Midbrain (tissue), 1 donor: ENCODE measurements at regions not wholly inside any gene's neighbourhood (a gene's known extent, or its start where the extent isn't known, plus 50 kb on each side); places are given as distances from the start of the nearest gene placed in this dataset.

Experiments
- DNase-seq: peaks from one replicate; lab custom pipeline; 2025; lab: John Stamatoyannopoulos, UW

DNA sequence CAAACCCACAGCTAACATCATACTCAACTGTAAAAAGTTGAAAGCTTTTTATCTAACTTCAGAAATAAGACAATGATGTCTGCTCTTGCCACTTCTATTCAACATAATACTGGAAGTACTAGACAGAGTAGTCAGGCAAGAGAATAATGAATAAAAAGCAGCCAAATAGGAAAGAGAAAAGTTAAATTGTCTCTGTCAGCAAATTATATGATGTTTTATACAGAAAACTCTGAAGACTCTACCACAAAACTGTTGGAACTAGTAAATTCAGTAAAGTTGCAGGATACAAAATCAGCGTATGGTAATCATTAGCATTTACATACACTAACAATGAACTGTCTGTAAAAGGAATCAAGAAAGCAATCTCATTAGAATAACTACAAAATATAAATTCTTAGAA, 752.9 kb upstream of the CT83 start:
- no peak for DNase-seq

DNA sequence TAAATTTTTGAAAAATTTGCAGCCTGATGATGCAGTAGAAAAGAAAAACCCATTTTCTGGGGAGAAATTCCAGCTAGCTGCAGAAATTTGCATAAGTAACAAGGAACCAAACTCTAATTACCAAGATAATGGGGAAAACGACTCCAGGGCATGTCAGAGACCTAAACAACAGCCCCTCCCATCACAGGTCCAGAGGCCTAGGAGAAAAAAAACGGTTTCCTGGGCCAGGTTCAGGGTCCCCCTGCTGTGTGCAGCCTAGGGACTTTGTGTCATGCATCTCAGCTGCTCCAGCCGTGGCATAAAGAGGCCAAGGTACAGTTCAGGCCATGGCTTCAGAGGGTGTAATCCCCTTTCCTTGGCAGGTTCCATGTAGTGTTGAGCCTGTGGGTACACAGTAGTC, 733.7 kb upstream of the CT83 start:
- DNase-seq, result no peak

DNA sequence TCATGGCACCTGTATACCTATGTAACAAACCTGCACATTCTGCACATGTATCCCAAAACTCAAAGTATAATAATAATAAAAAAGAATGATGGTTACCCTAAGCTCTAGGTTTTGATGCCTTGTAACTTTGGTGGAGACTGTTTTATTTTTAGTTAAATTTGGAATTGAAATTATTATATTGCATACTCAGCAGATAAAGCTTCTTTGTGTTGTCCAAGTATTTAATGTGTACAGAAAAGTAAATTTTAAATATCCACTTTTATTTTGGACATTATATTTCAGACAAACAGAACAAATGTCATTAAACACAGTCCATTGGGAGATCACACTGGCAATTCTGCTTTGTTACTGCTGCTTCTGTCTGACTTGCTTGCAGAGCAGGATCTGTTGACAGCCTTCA, 684.5 kb upstream of the CT83 start:
- DNase-seq, result no peak

DNA sequence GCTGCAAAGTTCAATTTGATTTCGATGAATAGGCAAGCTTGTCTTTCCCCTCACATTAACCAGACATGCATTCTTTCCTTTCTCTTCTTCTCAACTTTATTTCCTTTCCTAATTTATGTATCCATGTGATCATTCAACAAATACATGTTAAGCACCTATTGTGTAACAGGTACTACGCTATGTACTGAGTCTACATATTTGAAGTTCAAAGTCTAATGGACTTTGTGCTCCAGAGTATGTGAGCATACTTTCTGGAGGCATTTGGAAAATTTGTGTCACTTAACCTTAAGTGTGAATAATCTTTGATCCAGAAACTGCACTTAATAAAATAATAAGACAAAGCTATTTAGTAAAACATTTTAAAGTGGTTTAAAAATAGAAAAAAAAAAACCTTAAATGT, 675.3 kb upstream of the CT83 start:
- DNase-seq, result no peak

DNA sequence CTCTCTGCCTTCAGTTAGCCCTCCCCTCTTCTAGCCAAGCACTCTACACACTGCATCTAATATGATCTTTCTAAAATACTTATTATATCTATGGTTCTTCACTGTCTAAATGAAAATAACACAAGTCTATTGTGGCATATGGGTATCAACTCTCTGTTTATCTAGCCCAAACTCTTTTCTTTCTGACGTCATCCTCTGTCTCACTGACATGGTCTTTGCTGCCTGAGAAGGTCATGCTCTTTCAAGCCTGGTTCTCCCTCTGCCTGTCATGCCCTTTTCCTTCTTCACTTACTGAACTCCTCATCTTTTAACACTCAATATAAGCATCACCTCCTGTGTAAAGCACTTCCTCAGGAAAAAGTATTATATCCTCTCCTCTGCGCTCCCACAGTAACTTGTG, 672.2 kb upstream of the CT83 start:
- no peak for DNase-seq

DNA sequence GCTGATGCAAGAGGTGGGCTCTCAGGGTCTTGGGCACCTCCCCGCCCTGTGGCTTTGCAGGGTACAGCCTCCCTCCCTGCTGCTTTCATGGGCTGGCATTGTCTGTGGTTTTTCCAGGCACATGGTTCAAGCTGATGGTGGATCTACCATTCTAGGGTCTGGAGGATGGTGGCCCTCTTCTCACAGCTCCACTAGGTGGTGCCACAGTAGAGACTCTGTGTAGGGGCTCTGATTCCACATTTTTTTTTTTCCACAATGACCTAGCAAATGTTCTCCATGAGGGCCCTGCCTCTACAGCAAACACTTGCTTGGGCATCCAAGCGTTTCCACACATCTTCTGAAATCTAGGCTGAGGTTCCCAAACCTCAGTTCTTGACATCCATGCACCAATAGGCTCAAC, 657.9 kb upstream of the CT83 start:
- DNase-seq, result no peak

DNA sequence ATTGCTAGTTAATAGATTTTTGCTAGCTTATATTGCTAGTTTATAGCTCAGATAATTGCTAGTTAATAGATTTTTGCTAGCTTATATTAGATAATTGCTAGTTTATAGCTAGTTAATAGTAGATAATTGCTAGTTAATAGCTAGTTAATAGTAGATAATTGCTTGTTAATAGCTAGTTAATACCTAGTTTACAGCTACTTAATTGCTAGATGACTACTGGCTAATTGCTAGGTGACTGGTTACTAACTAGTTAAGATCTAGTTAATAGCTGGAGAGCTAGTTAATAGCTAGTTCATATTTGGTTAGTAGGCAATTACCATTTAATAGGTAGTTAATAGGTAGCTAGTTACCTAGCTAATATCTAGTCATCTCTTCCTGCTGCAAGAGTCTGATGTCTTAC, 633.8 kb upstream of the CT83 start:
- no peak for DNase-seq

DNA sequence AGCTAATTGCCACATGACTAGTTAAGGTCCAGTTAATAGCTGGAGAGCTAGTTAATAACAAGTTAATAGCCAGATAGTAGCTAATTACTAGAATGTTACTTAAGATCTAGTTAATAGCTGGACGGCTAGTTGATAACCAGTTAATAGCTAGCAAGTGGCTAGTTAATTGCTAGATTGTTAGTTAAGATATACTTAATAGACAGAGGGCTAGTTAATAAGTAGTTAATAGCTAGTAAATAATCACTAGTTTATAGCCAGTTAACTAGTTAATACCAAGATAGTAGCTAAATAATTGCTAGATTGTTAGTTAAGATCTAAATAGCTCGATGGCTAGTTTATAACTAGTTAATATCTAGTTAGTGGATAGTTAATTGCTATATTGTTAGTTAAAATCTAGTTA, 632.6 kb upstream of the CT83 start:
- DNase-seq, result no peak

DNA sequence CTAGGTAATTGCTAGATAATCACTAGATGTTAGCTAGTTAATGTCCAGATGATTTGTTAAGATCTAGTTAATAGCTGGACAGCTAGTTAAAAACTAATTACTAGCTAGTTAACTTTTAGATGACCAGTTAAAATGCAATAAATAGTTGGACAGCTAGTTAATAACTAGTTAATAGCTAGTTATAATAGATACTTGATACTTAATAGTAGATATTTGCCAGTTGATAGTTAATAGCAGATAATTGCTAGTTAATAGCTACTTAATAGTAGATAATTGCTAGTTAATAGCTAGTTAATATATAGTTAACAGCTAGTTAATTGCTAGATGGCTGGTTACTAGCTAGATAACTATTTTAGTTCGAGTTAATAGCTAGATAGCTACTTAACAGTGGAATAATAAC, 631.4 kb upstream of the CT83 start:
- DNase-seq, result no peak

DNA sequence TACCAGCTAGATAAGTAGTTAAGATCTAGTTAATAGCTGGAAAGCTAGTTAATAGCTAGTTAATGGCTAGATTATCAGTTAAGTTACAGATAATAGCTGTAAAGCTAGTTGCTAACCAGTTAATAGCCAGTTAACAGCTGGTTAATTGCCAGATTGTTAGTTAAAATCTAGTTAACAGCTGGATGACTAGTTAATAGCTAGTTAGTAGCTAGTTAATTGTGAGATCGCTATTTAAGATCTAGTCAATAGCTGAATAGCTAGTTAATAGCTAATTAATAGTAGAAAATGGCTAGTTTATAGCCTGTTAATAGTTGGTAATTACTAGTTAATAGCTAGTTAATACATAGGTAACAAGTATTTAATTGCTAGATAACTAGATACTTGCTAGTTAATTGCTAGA, 630.5 kb upstream of the CT83 start:
- no peak for DNase-seq

DNA sequence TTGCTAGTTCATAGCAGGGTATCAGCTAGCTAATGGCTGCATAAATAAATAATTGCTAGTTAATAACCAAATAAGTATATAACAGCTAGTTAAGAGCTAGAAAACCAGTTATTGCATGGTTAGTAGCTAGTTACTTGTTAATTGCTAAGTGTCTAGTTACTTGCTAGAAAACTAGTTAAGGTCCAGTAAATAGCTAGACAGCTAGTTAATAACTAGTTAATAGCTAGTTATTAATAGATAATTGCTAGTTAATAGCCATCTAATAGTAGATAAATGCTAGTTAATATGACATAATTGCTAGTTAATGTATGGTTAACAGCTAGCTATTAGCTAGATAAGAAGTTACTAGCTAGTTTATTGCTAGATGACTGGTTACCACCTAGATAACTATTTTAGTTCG, 629.9 kb upstream of the CT83 start:
- no peak for DNase-seq

DNA sequence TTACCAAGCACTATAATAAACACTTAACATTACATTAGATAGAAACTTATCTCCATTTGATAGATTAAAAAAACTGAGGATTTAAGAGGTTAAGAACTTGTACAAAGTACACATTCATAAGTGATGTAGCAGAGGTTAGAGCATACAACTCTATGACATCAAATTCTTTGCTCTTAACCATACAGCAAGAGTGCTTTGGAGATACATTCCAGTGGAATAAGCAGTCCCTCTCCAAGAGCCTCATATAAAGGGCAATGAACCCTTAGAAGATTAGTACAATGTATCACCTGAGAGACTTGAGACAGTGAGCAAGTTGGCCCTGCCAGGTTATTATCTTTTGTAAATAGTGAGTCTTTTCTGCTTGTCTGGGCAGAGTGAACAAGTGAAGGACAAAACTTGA, 600.4 kb upstream of the CT83 start:
- no peak for DNase-seq

DNA sequence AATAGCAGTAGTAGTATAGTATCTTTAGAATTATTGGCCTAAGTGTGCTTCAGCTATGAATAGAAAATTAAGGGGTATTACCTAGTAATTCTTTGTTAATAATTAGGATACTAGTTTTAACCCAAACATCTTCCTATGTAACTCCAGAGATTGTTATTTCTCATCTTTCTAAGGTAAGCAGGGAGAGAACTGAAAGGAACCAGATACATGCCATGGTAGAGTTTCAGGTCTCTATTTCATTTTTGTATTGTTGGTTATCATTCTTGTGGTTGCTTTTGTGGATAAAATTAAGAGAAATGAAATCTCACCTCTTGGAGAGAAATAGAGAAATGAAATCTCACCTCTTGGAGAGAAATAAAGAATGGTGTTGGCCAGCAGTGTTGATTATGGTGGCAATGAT, 597.1 kb upstream of the CT83 start:
- DNase-seq, result no peak

DNA sequence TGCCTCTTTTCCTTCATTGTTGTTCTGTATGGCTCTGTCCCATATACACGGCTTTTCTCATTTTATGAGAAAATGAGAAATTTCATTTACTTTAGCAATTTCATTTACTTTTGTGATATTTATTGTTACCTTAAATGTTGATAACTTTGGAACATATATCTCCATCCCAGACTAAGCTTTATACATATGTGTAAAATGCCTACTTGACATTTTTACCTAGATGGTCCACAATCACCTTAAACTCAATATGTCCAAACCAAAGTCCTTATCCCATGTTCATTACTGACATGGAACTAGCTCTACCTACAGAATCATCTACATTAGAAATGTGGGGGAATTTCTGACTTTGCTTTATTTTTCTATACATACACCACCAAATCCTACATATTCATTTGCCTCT, 590.5 kb upstream of the CT83 start:
- DNase-seq, result no peak

DNA sequence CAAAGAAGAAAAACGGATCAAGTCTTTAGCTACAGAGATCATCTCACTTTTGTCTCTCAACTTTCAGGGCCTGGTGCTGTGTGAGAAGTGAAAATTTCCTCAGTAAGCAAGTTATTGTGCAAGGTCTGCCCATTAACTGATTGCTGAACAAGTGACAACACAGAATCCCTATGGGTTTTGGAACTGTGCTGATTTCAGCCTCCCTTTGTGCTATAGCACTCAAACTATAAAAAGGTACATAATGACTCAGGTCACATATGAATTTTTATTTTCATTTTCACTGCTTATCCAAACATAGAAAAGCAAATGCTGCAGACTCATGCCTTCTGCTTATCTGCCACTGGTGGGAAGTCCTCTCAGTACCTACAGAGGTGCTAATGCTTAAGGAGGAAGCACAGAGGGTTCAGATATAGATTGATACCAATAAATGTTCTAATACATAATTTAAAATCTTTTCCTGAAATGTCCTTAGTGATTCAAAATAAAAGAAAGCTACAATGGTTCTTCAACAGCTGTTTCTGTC, 576.2 kb upstream of the CT83 start:
- DNase-seq, result no peak

DNA sequence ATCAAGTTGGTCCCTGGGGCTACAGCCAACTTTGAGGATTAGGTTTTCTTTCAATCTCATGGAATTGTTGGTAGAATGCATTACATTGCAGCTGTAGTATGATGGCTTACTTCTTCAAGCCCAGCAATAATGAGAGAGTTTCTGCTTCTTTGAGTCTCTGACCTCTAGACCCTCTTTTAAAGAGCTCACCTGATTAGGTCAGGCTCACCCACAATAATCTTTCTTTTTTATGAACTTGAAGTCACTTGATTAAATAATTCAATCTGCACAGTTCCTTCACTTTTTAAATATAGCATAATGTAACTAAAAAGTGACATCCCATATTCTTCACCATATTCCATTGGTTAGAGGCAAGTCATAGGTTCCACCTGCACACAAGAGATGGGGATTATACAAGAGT, 547.5 kb upstream of the CT83 start:
- DNase-seq, result no peak

DNA sequence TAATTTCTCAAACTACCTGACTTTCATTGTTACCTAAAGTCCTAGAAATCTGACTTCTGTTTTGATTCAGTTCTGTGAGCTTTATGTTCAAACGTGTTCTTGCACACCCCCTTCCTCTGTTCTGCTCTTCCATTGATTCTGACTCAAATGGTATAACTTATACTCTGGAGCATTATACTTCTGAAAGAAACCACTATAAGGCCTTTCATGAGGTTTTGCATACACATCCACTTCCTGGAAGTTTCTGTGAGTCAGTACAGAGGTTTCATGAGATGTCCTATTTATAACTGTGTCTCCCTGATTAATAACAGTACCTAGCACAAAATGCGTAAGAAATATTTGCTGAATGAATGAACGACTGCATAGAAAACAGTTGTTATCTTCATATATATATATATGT, 540.2 kb upstream of the CT83 start:
- no peak for DNase-seq

DNA sequence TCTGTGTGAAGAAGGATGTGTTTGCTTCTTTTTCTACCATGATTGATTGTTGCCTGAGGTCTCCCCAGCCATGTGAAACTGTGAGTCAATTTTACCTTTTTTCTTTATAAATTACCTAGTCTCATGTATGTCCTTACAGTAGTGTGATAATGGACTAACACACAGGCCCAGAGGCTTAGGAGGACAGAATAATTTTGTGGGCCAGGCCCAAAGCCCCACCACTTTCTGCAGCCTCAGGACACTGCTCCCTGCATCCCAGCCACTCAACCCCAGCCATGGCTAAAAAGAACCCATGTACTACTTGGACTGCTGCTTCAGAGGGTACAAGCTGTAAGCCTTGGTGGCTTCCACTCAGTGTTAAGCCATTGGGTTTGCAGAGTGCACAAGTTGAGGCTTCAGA, 512.7 kb upstream of the CT83 start:
- DNase-seq, result no peak

DNA sequence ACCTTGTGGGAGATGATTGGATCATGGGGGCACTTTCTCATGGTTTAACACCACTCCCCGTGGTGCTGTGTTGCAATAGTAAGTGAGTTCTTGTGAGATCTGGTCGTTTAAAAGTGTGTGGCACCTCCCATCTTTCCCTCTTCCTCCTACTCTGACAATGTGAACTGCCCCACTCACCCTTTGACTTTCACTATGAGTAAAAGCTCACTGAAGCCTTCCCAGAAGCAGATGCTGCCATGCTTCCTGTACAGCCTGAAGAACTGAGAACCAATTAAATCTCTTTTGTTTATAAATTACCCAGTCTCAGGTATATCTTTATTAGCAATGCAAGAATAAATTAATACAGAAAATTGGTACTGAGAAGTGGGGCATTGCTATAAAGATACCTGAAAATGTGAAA, 509.6 kb upstream of the CT83 start:
- DNase-seq, result no peak

DNA sequence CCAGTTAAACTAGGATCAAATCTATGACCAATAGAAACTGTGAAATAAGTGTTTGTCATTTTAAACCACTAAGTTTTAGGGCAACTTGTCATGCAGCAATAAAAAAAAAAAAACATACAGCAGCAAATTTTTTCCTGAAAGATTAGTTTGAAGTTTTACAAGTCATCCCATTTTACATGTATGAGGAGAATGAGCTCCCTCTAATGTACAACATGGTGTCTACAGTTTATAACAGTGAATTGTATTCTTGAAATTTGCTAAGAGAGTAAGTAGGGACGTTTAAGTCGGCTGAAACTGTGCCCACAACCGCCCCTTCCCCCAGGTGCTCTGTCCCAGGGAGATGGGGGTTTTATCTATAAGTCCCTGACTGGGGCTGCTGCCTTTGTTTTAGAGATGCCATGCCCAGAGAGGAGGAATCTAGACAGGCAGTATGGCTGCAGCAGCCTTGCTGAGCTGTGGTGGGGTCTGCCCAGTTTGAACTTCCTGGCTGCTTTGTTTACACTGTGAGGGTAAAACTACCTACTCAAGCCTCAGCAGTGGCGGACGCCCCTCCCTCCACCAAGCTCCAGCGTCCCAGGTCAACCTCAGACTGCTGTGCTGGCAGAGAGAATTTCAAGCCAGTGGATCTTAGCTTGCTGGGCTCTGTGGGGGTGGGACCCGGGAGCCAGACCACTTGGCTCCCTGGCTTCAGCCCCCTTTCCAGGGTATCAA, 499.3 kb upstream of the CT83 start:
- DNase-seq, result peak; percentile 5

DNA sequence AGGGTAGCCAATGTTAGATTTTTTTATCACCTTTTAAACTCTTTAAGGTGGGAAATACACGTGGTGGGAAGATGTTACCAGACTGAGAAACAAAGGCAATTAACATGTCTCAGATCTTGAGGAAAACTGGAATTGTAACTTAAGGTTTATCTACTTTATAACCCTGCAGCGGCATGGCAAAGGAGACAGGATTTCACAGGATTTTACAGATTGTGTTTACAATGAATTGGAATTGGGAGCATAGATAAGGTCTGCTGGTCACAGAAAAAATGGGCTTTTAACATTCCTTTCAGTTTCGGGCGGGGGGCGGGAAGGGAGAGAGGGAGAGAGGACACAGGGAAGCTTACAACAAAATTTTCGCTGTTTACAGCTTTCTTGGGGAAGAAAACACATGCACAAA, 467.5 kb upstream of the CT83 start:
- no peak for DNase-seq

DNA sequence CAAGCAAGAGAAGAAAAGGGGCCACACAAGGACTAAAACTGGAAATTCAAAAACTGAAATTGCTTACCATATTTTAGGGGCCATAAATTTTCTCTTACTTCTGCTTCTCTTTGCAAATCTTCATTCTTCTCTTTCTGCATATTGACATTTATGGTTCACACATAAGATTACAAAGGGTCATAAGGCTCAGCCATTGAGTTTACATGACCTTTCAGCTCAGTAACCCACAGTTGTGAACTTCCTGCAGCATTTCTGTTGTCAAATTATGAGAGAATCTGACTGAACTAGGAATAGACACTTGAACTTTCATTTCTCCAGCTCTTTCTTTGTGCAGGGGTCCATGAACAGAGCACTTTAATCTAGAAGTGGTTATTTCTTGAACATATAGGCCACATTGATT, 434.8 kb upstream of the CT83 start:
- no peak for DNase-seq

DNA sequence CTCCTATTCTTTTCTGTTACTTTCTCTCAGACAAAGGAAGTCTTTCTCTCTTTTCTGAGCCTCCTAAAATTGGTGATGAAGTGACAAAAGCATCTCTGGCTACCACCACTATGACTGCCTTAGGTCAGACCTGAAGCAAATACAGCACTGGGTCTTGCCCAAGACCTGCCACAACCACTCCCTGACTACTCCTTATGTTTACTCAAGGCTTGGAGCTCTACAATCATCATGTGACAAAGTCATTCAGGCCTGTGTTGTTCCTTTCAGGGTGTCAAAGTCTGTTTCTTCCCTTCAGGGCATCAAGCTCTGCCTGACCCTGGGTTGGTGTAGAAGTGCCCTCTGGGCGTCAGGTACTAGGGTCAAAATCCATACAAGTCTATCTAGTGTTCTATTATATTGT, 419.2 kb upstream of the CT83 start:
- no peak for DNase-seq

DNA sequence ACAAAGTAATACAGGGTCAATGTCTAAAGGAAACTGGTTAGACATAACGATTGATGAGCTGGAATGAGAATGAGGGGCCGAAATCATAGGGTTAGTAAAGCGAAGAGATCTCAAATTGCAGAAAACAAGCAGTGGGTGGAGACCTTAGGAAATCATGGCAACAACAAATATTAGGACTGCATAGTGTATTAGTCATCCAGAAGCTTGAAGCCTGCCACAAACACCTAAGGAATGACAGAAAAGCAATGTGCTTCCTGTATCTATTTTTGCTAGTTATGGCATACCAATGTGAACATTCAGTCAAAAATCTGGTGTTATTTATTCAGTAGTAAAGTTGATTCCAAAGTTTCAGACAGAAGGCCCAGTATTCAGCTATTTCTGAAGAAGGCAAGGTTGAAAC, 410.9 kb upstream of the CT83 start:
- DNase-seq, result no peak

DNA sequence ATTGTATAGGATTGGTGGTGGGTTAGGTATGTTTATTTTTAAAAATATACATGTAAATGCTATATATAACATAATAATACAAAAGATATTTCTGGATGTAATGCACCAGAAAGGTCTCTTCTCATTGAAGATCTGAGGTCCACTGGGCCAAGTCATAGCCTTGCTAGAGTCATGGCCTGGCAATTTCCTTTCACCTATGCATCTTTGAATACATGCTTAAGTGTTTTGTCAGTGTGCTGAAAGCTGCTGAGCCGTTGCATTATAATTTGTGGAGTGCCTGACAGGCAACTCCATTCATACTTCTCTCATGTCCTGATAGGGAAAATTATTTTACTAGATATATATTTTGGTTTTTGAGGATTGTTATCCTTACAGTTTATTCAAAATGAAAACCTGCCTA, 410.2 kb upstream of the CT83 start:
- no peak for DNase-seq
